ENCODE measurements at regions not wholly inside any gene's neighbourhood (a gene's known extent, or its start where the extent isn't known, plus 50 kb on each side); places are given as distances from the start of the nearest gene placed in this dataset.

DNA sequence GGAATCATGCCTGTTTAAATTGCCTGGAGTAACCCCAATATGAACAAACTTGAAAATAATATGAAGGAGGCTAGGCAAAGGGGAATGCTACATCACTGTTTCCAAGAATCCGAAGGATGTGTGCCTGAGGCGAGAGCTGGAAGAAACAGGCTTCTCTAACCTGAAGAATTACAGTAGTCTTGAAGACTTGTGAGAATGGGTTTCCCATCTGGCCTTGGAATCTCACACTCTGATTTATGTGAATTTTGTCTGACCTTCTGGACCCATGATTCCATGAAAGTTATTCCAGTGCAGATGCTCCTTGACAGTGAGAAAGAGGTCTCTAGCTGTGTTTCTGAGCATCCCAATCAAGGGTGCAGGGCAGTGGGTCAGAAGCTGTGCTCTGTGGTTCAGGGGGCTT is 122.1 kb upstream of the PARP11 start:
- DNase-seq (ENCODE audit: low read depth in 2 of 2) = no peak

DNA sequence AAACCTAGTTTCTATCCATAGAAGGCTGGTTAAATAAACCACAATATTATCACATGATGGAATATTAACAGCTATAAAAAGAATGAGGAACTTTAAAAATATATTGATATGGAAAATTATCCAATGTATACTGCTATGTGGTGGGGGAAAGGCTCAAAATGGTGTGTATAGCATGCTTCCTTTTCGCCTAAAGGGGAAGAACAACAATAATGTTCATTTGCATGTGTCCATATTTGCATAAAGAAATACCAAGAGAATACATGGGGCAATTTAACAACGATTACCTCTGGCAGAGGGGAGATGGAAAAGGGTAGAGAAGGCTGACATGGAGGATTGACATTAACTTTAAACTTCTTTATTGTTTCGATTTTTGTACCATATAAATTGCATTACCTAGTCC is 121.3 kb upstream of the PARP11 start:
- no peak for DNase-seq (ENCODE audit: low read depth in 2 of 2)

DNA sequence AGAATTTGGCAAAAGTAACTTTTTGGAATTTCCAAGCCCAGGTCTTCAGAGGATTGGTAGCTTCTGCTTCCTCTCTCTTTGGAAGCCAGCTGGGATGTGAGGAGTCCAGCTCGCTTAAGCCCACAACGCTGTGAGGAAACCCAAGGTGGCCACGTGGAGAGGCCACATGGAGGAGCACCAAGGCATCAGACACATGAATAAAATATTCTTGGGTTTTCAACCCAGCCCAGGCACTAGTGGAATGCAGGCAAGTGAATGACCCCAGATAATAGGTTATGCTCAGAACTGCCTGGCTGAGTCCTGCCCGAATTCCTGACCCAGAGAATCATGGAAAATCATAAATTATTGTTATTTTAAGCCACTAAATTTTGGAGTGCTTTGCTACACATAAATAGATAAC is 119.7 kb upstream of the PARP11 start:
- no peak for DNase-seq (ENCODE audit: low read depth in 2 of 2)

DNA sequence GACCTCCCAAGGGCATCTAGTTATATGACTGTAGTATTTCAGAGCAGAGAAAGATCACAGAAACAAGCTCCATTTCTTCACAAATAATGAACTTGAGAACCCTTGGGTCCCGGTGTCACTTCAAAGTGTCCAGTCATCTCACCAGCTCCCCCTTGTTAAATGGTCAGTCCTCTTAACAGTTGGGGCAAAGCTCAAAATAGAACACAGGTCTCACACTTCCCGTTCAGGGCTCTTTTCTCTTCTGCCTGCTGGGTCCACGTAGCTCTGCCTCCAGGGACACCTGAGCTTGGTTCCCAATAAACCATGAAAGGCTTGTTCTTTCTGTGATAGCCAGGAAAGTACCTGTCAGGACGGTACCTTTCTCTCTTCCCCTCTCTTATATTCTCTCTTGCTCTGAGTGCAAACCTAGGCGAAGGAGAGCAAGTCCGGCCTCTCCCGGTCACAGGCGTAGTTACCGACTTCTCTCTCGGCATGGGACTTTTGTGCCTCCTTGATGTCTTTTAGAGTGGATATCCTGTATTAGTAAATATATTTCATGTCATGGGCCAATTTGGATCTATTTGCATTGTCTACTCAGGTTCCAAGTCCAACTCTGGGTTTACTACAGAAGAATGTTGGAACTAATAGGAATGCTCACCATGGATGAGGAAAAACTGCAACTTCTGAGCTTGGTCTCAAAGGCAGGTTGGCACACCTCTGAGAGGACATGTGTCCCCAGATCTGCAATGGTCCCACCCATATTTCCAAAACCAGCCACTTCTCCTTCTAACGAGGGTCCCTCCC is 118.8 kb upstream of the PARP11 start:
- no peak for DNase-seq (ENCODE audit: low read depth in 2 of 2)

DNA sequence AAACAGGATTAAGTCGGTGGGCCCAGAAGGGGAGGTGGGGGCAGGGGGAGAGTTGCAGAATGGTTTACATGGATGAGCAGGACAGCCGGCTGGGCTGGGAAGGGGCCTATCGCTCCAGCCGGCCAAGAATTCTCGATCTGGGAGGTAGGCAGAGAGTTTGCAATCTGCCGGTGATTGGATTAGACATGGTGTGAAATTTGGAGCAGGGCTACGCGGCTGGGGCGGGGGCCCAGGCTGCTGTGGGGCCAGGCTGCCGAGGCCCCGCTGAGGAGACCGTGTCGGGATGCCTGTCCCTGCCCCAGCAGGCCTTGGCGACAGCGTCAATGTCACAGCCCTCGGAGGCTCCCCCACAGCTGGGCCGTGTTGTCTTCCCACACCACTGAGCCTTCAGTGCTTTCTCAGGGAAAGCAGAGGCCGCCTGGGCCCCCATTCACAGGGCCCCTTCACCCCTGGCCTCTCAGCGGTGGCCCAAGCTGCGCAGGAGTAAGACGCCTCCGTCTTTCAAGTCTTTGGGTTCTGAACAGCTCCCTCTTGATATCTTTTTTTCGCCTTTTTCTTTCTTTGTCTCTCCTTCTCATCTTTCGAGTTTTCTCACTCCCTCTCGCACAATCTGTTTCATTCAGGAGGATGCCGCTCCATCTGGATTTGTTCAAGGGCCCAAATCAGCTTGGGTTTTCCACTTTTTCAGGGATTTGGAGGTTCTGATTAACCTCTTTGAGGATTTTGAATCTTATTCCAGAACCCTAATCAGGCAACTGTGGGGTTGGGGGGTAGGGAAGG is 117.5 kb upstream of the PARP11 start:
- DNase-seq (ENCODE audit: low read depth in 2 of 2) = no peak

GRCh38 chr12:3989218-3989550 is 116.0 kb upstream of the PARP11 start:
- no peak for DNase-seq (ENCODE audit: low read depth in 2 of 2)

- DNase-seq (ENCODE audit: low read depth in 2 of 2) = no peak
These were observed 115.5 kb upstream of the PARP11 start for GRCh38 chr12:3988519-3989217.

DNA sequence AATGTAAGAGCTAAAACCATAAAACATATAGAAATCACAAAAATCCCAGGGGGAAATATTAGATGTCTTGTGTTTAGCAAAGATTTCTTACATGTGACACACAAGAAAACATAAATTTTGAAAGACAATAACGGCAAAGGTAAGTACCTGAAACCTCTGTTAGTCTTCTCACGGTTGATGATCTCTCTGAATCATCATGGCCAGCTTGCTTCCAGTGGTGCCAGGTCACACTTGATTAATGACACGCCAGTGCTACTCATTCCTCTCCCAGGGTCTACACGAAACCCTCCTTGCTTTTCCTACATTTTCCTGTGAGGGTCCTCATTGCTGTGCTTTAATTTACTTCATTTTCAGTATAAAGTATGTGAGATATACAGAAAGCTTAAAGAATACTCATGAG is 114.4 kb upstream of the PARP11 start:
- DNase-seq (ENCODE audit: low read depth in 2 of 2) = no peak

GRCh38 chr12:3980504-3981272 is 107.5 kb upstream of the PARP11 start:
- DNase-seq (ENCODE audit: low read depth in 2 of 2) = no peak

DNA sequence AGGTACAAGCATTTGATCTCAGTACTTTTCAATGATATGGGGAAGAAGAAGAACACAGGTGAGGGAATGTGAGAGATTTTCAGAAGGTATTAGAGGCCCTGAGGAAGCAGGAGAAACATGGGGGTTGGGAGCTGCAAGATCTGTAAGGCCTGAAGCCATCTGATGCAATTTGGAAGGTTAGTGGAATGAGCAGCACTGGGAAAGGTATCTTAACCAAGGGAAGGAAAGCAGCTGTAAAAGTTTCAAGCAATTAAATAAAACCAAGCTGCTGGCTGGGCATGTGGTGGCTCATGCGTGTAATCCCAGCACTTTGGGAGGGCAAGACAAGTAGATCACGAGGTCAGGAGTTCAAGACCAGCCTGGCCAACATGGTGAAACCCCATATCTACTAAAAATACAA is 104.4 kb upstream of the PARP11 start:
- DNase-seq (ENCODE audit: low read depth in 2 of 2) = no peak

GRCh38 chr12:3976351-3976938 is 103.2 kb upstream of the PARP11 start:
- no peak for DNase-seq (ENCODE audit: low read depth in 2 of 2)

DNA sequence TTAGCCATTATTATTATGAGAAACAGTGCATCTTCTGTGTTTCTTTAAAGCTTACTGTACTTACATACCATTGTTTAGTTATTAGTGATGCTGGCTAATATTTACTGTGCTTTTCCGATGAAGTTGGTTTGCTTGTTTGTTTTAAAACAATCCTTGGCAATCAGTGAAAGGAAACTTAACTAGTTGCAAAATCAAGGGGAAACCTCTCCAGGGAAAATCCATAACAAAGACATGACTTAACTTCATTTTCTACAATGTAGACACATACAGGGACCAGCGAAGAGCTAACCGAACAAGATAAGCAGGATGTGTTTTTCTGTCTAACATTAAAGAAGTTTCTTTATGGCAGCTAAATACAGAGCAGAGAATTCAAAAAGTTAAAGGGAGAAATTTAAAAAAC is 102.5 kb upstream of the PARP11 start:
- DNase-seq (ENCODE audit: low read depth in 2 of 2) = no peak

GRCh38 chr12:3974883-3975282 is 101.7 kb upstream of the PARP11 start:
- no peak for DNase-seq (ENCODE audit: low read depth in 2 of 2)

- no peak for DNase-seq (ENCODE audit: low read depth in 2 of 2)
These were observed 100.9 kb upstream of the PARP11 start for GRCh38 chr12:3973973-3974644.

GRCh38 chr12:3973269-3973884 is 100.2 kb upstream of the PARP11 start:
- DNase-seq (ENCODE audit: low read depth in 2 of 2) = no peak

DNA sequence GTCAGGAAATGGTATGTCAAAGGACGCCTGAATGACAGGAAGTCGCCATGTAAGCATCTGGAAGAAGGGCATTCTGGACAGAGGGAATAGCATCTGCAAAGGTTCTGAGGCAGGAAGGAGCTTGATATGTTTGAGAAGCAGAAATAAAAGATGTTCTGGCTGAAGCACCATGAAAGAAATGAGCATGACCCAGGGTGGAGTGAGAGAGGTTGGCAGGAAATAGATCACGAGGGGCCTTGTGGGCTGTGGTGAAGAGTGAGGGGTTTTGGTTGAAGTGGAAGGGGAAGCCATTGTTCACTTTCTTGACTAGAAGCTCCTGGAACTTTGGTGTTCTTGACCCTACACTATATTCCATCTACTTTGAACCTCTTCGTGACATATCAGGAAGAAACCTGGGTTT is 99.4 kb upstream of the PARP11 start:
- DNase-seq (ENCODE audit: low read depth in 2 of 2) = no peak

- no peak for DNase-seq (ENCODE audit: low read depth in 2 of 2)
These were observed 95.3 kb upstream of the PARP11 start for GRCh38 chr12:3968523-3968922.

DNA sequence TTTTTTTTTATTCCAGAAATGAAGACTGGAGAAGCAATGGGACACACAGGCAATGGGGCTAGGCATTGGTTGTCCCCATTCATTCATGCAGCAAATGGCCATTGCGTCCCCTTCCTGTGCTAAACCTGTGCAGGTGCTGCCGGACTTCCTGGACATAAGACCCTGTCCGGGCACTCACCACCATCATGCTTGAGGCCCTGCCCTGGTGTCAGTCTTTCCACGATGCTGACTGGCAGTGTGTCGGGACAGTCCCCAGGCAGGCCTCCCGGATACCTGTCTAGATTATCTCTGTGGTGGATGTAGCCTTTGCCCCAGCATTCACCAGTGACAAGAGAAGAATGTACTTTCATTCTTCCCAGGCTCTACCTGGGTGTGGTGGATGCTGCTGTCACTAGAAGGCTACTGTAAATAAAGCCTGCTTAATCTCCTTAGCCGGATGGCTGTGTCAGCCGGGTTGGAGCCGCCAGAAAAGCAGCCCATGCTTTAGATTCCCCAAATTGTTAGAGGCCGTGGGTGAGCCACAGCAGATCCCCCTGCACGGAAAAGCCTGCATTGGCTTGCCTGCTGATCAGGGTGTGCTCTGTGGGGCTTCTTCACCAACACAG is 94.5 kb upstream of the PARP11 start:
- DNase-seq (ENCODE audit: low read depth in 2 of 2) = no peak

DNA sequence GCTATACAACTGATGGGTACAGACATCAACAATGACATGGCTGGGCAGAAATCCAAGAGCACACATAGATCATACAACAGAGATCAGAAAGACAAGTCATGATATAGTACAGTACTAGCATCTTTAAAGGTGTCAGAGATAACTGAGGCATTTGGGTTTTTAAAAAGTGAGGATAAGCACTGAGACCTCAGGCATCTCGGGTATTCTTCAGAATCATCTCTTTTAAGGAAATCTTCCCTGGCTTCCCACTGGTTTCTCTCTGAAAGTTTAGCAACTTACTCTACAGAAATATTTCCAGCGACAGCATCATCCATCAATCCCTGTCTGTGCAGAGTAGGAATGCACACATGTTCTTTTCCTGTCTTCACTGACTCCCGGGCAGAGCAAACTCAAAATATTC is 93.2 kb upstream of the PARP11 start:
- no peak for DNase-seq (ENCODE audit: low read depth in 2 of 2)

GRCh38 chr12:3965046-3965445 is 91.8 kb upstream of the PARP11 start:
- no peak for DNase-seq (ENCODE audit: low read depth in 2 of 2)
